GM12878 (cell line): ENCODE measurements at regions not wholly inside any gene's neighbourhood (a gene's known extent, or its start where the extent isn't known, plus 50 kb on each side); places are given as distances from the start of the nearest gene placed in this dataset.

Experiments
- ATAC-seq: fragments of 200-7000 bp; cut with Tn5 transposase; 3 replicates; pipeline ENCODE4 v1.9.1; 2020; ENCODE audit warnings: mild to moderate bottlenecking, moderate library complexity
- BruUV-seq: library from RNA; stranded (reverse); fragments of 400-500 nt; replicated peaks from 2 replicates; lab custom pipeline; 2021; lab: Mats Ljungman, UMichigan
- CTCF ChIA-PET: fragments of 300-600 bp; sonication (Branson Sonifier 250); formaldehyde crosslinking; extraction: SDS; loops from one replicate; lab custom pipeline; 2021; ENCODE audit warnings: inconsistent platforms; lab: Yijun Ruan, JAX
- POLR2A ChIA-PET: fragments of 350-600 bp; formaldehyde crosslinking; extraction: SDS; loops from one replicate; lab custom pipeline; 2021; ENCODE audit warnings: inconsistent platforms; lab: Charles Lee
- RAD21 ChIA-PET: fragments of 300-600 bp; sonication (Branson Sonifier 250); formaldehyde crosslinking; loops from one replicate; lab custom pipeline; 2023; ENCODE audit warnings: antibody characterized with exemption; ENCODE audit not compliant: unreplicated experiment; lab: Charles Lee
- SMC1A ChIA-PET: fragments of 300-600 bp; sonication (Branson Sonifier 250); formaldehyde crosslinking; loops from one replicate; lab custom pipeline; 2023; ENCODE audit not compliant: unreplicated experiment, uncharacterized antibody; lab: Charles Lee
- DNase-seq: peaks from one replicate; pipeline ENCODE4 v3.0.0-alpha.2; 2011; ENCODE audit warnings: low read depth, low spot score
- FAIRE-seq: peaks from 3 replicates; lab custom pipeline; 2011; peaks lifted over from hg19 to GRCh38; lab: Jason Lieb, UNC
- H2AFZ ChIP-seq: 2 replicates; pipeline ENCODE4 v1.6.0; 2011; ENCODE audit warnings: low read depth, low read length, control low read depth; ENCODE audit not compliant: control insufficient read depth
- H3K27ac ChIP-seq: 2 replicates; pipeline ENCODE4 v1.5.1; 2011; ENCODE audit warnings: control low read depth; ENCODE audit not compliant: control insufficient read depth, insufficient read depth
- H3K27me3 ChIP-seq, 2 experiments: replicated peaks in 1 of 2; 2 replicates each; pipeline versions ENCODE4 v1.6.0 to v1.6.1; 2011; ENCODE audit warnings: low read length in 1 of 2; ENCODE audit not compliant: control insufficient read depth in 2 of 2, insufficient read depth in 2 of 2
- H3K36me3 ChIP-seq, 2 experiments: 2 replicates each; pipeline ENCODE4 v1.5.1; 2011; ENCODE audit warnings: low read length in 1 of 2; ENCODE audit not compliant: control insufficient read depth in 2 of 2, insufficient read depth in 2 of 2
- H3K4me1 ChIP-seq: 2 replicates; pipeline ENCODE4 v1.6.1; 2011; ENCODE audit warnings: mild to moderate bottlenecking, low read length, moderate library complexity, mixed read lengths; ENCODE audit not compliant: control insufficient read depth, insufficient read depth
- H3K4me2 ChIP-seq: 2 replicates; pipeline ENCODE4 v1.6.0; 2011; ENCODE audit warnings: control low read depth; ENCODE audit not compliant: control insufficient read depth, insufficient read depth
- H3K4me3 ChIP-seq: fragments of 200-600 bp; sonication (generic); 2 replicates; pipeline ENCODE4 v1.5.1; 2016
- H3K79me2 ChIP-seq: 2 replicates; pipeline ENCODE4 v1.6.0; 2011; ENCODE audit warnings: low read length; ENCODE audit not compliant: control insufficient read depth, insufficient read depth
- H3K9ac ChIP-seq: 2 replicates; pipeline ENCODE4 v1.8.0; 2011; ENCODE audit warnings: low read length, control low read depth, mixed read lengths; ENCODE audit not compliant: control insufficient read depth, insufficient read depth
- H3K9me3 ChIP-seq: replicated peaks from 3 replicates; pipeline ENCODE4 v1.5.1; 2011; ENCODE audit warnings: mild to moderate bottlenecking, low read length; ENCODE audit not compliant: control insufficient read depth, insufficient read depth
- H4K20me1 ChIP-seq: 2 replicates; pipeline ENCODE4 v1.6.0; 2011; ENCODE audit not compliant: control insufficient read depth, insufficient read depth
- CBX3 ChIP-seq: fragments of 200-600 bp; sonication (generic); IDR thresholded peaks from 2 replicates; pipeline ENCODE4 v1.6.1; 2016; ENCODE audit warnings: low read depth, borderline replicate concordance
- CREM ChIP-seq: IDR thresholded peaks from 2 replicates; pipeline ENCODE4 v1.6.1; 2014; ENCODE audit warnings: antibody characterized with exemption, low read depth
- E2F4 ChIP-seq: IDR thresholded peaks from 2 replicates; pipeline ENCODE4 v1.6.1; 2012; ENCODE audit warnings: low read depth, low read length, improper control_type of control experiment
- EZH2 ChIP-seq: IDR thresholded peaks from 2 replicates; pipeline ENCODE4 v1.6.1; 2012; ENCODE audit warnings: low read depth, mild to moderate bottlenecking, control low read depth, inconsistent platforms, low read length, borderline replicate concordance; ENCODE audit not compliant: control insufficient read depth
- KDM1A ChIP-seq: fragments of 200-600 bp; sonication (generic); IDR thresholded peaks from 2 replicates; pipeline ENCODE4 v1.6.1; 2016; ENCODE audit warnings: borderline replicate concordance
- NFYB ChIP-seq: IDR thresholded peaks from 2 replicates; pipeline ENCODE4 v1.6.1; 2011; ENCODE audit warnings: low read depth, mild to moderate bottlenecking, low read length, improper control_type of control experiment, moderate library complexity; ENCODE audit not compliant: insufficient read depth
- NR2C1 ChIP-seq: fragments of 450-650 bp; IDR thresholded peaks from 2 replicates; pipeline ENCODE4 v1.6.1; 2017; ENCODE audit warnings: antibody characterized with exemption, mild to moderate bottlenecking, moderate library complexity
- POLR2A ChIP-seq: IDR thresholded peaks from 2 replicates; pipeline ENCODE4 v1.6.1; 2011; ENCODE audit warnings: low read depth, mild to moderate bottlenecking, low read length
- RELA ChIP-seq: fragments of 450-650 bp; IDR thresholded peaks from 2 replicates; pipeline ENCODE4 v1.8.0; 2014; ENCODE audit warnings: borderline replicate concordance; ENCODE audit not compliant: partially characterized antibody
- SP1 ChIP-seq: IDR thresholded peaks from one replicate; pipeline ENCODE4 v1.6.1; 2011; ENCODE audit warnings: low read depth, low read length
- TCF3 ChIP-seq: IDR thresholded peaks from 2 replicates; pipeline ENCODE4 v1.6.1; 2012; ENCODE audit warnings: low read depth, mild to moderate bottlenecking, low read length, borderline replicate concordance; ENCODE audit not compliant: insufficient read depth
- ZNF384 ChIP-seq: IDR thresholded peaks from 2 replicates; pipeline ENCODE4 v1.6.1; 2012; ENCODE audit warnings: low read depth, mild to moderate bottlenecking, low read length, improper control_type of control experiment, borderline replicate concordance
- WGBS: methylation state at CpG from one replicate; pipeline ENCODE4 v1.1.6; 2016; ENCODE audit warnings: low lambda C conversion rate; ENCODE audit not compliant: insufficient replicate concordance, insufficient coverage; ENCODE audit errors: missing lambda C conversion rate; 5-methylcytosine and 5-hydroxymethylcytosine counted together
- in situ Hi-C: fragments of 300-500 bp; cut with MboI; formaldehyde crosslinking; loops from 9 replicates; pipeline ENCODE4 v1.14.3; 2018; ENCODE audit warnings: mixed read lengths
- intact Hi-C: fragments of 100-400 bp; cut with micrococcal nuclease; formaldehyde crosslinking; loops from one replicate; pipeline ENCODE4 v1.14.2; 2022; ENCODE audit not compliant: unreplicated experiment
- TF ChIP-seq, protein P1 (sequence below): fragments of 450-650 bp; IDR thresholded peaks from 2 replicates; pipeline ENCODE4 v1.6.1; 2014; ENCODE audit warnings: mild to moderate bottlenecking
- TF ChIP-seq, protein P2 (sequence below): IDR thresholded peaks from 2 replicates; pipeline ENCODE4 v1.6.1; 2011; ENCODE audit warnings: borderline replicate concordance, low read depth, mild to moderate bottlenecking, moderate library complexity, mixed read lengths, low read length; ENCODE audit not compliant: insufficient read depth; ENCODE audit errors: extremely low read length
- TF ChIP-seq, protein P3 (sequence below): fragments of 450-650 bp; formaldehyde crosslinking; IDR thresholded peaks from 2 replicates; pipeline ENCODE4 v1.4.0; 2020; ENCODE audit warnings: mild to moderate bottlenecking, moderate library complexity

DNA sequence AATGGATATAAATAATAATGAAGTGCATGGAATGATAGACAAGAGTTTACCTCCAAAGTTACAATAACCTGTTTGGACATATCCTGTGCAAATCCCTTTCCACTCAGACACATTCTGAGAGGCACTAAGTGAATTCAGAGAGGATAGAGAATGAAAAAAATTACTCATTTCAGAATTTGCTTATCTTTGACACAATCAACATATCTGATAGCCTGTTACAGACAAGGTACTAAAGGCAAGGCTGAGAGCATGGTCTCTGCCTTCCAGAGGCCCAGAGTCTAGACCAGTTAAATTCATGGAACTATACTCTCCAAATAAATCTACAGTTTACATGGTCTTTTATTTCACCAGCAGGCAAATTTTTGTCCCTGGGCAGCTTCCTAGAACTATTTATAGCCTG lies 371.8 kb upstream of the PTGER4 start (continued):
- no peak for TF ChIP-seq E2F4
- TF ChIP-seq, protein P1, sequence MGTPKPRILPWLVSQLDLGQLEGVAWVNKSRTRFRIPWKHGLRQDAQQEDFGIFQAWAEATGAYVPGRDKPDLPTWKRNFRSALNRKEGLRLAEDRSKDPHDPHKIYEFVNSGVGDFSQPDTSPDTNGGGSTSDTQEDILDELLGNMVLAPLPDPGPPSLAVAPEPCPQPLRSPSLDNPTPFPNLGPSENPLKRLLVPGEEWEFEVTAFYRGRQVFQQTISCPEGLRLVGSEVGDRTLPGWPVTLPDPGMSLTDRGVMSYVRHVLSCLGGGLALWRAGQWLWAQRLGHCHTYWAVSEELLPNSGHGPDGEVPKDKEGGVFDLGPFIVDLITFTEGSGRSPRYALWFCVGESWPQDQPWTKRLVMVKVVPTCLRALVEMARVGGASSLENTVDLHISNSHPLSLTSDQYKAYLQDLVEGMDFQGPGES = no peak

DNA sequence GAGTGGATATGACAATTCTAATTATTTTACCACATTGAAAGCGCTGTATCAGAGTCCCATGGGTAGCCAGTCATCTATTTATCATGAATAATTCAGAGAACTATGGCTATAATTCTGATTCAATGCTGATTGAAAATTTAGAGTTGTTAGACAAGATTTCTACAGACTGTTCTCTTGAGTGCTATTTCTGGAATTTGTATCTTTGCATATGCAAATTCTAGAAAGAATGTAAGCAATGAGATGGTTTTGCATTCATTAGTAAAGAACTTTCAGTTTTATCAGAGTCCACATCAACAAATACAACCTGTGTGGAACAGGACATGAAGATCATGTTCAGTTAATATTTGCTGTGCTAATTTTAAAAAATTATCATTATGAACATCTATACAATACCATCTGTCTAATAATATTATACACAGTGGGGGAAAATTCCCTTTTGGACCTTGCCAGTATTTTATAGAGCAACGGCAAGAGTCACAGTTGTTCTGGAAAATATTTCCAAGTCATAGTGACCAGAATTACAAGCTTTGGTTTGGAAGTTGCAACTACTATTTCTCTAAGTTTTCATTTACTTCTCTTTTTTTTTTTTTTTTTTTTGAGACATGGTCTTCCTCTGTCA lies 372.7 kb upstream of the PTGER4 start:
- Histone ChIP-seq H3K4me1 (no peaks in the 10 kb centered on the region), H3K27ac (no peak overlapping the region), H3K4me3 (no peak overlapping the region), H3K27me3 (no peaks in the 10 kb centered on the region), H2AFZ (no peak overlapping the region), H3K9me3 (no peaks in the 10 kb centered on the region), H3K36me3 (no peaks in the 10 kb centered on the region), H3K79me2 (no peaks in the 10 kb centered on the region), H4K20me1 (no peaks in the 10 kb centered on the region), H3K4me2 (no peak overlapping the region), H3K9ac (no peak overlapping the region)
- DNase-seq = no peak
- no TSS peak for BruUV-seq
- in situ Hi-C loops (no loop called here), intact Hi-C loops (no loop called here)
- ChIA-PET POLR2A (no interaction called here), SMC1A (interaction anchor here (0.9 kb wide), 1 partner anchor 20 kb away, joined by 3 read pairs; no protein-coding TSS in a partner anchor), RAD21 (no interaction called here), CTCF (interaction anchor here (1.1 kb wide), 1 partner anchor 11 kb away, joined by 5 read pairs; no protein-coding TSS in a partner anchor)
- no peak for FAIRE-seq
- ATAC-seq = no peak
- WGBS = 55% methylated on average over 2 of the region's 2 CpGs
- no peak for TF ChIP-seq POLR2A
- TF ChIP-seq ZNF384 = no peak
- no peak for TF ChIP-seq KDM1A
- no peak for TF ChIP-seq CREM
- TF ChIP-seq, protein P2, sequence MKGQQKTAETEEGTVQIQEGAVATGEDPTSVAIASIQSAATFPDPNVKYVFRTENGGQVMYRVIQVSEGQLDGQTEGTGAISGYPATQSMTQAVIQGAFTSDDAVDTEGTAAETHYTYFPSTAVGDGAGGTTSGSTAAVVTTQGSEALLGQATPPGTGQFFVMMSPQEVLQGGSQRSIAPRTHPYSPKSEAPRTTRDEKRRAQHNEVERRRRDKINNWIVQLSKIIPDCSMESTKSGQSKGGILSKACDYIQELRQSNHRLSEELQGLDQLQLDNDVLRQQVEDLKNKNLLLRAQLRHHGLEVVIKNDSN = no peak
- no peak for TF ChIP-seq NFYB
- TF ChIP-seq RELA = no peak
- no peak for TF ChIP-seq NR2C1
- no peak for TF ChIP-seq TCF3
- no peak for TF ChIP-seq CBX3
- TF ChIP-seq, protein P3, sequence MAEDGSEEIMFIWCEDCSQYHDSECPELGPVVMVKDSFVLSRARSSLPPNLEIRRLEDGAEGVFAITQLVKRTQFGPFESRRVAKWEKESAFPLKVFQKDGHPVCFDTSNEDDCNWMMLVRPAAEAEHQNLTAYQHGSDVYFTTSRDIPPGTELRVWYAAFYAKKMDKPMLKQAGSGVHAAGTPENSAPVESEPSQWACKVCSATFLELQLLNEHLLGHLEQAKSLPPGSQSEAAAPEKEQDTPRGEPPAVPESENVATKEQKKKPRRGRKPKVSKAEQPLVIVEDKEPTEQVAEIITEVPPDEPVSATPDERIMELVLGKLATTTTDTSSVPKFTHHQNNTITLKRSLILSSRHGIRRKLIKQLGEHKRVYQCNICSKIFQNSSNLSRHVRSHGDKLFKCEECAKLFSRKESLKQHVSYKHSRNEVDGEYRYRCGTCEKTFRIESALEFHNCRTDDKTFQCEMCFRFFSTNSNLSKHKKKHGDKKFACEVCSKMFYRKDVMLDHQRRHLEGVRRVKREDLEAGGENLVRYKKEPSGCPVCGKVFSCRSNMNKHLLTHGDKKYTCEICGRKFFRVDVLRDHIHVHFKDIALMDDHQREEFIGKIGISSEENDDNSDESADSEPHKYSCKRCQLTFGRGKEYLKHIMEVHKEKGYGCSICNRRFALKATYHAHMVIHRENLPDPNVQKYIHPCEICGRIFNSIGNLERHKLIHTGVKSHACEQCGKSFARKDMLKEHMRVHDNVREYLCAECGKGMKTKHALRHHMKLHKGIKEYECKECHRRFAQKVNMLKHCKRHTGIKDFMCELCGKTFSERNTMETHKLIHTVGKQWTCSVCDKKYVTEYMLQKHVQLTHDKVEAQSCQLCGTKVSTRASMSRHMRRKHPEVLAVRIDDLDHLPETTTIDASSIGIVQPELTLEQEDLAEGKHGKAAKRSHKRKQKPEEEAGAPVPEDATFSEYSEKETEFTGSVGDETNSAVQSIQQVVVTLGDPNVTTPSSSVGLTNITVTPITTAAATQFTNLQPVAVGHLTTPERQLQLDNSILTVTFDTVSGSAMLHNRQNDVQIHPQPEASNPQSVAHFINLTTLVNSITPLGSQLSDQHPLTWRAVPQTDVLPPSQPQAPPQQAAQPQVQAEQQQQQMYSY (CRISPR knock-in tag) = no peak
- no peak for TF ChIP-seq EZH2
- no peak for TF ChIP-seq SP1
